T-helper 17 cell (primary cell): ENCODE measurements at regions not wholly inside any gene's neighbourhood (a gene's known extent, or its start where the extent isn't known, plus 50 kb on each side); places are given as distances from the start of the nearest gene placed in this dataset.
"Not testable (repeated sequence)": the region's sequence is repeated elsewhere in the genome, so short reads cannot be mapped to it uniquely, and the experiment has no call there.

Source experiments
- ATAC-seq: fragments of 150-1000 bp; cut with Tn5 transposase; 2 replicates; pipeline ENCODE4 v1.10.0; 2021; ENCODE audit warnings: mild to moderate bottlenecking, moderate library complexity
- DNase-seq, 3 donors: peaks; one replicate each; pipeline versions ENCODE4 v3.0.0 to v3.0.0-alpha.2; 2020 to 2021
- H3K9me3 ChIP-seq: one replicate; pipeline ENCODE4 v1.7.0; 2013; ENCODE audit warnings: low read length, mild to moderate bottlenecking; ENCODE audit not compliant: control insufficient read depth, poor library complexity, severe bottlenecking
- H3K27ac Mint-ChIP-seq: one replicate; pipeline ENCODE4 v1.8.0; 2022; ENCODE audit warnings: mild to moderate bottlenecking, moderate library complexity, mixed read lengths
- H3K27me3 Mint-ChIP-seq: one replicate; pipeline ENCODE4 v1.8.0; 2022; ENCODE audit warnings: mixed read lengths
- H3K36me3 Mint-ChIP-seq: one replicate; pipeline ENCODE4 v1.8.0; 2022; ENCODE audit warnings: low read depth, mixed read lengths
- H3K4me1 Mint-ChIP-seq: one replicate; pipeline ENCODE4 v1.8.0; 2022; ENCODE audit warnings: mild to moderate bottlenecking, mixed read lengths
- H3K4me3 Mint-ChIP-seq: one replicate; pipeline ENCODE4 v1.8.0; 2022; ENCODE audit warnings: mild to moderate bottlenecking, moderate library complexity, mixed read lengths

DNA sequence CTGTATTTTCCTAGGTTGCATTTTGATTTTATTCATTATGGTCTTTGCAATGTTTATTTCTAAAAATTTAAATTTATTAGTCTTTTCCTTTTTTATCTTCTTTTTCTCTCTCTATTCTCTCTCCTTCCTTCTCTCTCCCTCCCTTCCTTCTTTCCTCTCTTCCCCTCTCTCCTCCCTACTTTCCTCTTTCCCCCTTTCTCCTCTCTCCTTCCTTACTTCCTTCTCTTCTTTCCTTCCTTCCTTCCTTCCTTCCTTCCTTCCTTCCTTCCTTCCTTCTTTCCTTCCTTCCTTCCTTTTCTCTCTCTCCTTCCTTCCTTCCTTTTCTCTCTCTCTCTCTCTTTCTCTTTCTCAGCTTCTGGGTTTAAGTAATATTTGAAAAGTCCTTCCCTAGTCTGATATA lies 72.8 kb upstream of the RASGRF1 start:
- ATAC-seq (no peak), DNase-seq (no peak)
- Mint-ChIP-seq H3K36me3 (peaks cover 3% of the 10 kb centered on the region), H3K4me3 (no peak overlapping the region), H3K27me3 (peaks cover 23% of the 10 kb centered on the region), H3K27ac (no peak overlapping the region), H3K4me1 (peaks cover 2% of the 10 kb centered on the region)
- no peaks in the 10 kb centered on the region for H3K9me3 ChIP-seq

DNA sequence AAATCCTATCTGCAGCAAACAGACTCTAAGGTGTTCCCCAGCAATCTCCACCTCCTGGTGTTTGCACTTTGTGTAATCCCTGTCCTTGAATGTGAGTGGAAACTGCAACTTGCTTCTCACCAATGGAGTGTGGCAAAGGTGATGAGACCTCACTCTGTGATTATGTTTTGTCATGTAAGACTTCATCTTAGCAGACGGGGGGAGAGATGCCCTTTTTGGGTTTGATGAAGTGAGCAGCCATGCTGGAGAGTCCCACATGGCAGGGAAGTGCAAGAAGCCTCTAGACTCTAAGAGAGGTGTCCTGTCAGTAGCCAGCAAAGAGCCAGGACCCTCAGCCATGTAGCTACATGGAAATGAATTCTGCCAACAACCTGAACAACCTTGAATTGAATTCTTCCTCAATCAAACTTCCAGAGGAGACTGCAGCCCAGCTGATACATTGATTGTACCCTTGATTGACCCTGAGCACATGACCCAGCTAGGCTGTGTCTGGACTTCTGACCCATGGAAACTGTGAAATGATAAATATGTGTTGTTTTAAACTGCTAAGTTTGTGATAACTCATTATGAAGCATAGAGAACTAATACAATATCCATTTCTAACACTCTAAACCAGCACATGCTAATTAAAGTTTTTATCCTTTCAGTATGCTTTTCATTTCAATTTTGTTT lies 71.4 kb upstream of the RASGRF1 start:
- H3K4me1 Mint-ChIP-seq: peaks cover 2% of the 10 kb centered on the region
- H3K4me3 Mint-ChIP-seq: no peak overlapping the region
- H3K27ac Mint-ChIP-seq: no peak overlapping the region
- H3K27me3 Mint-ChIP-seq: peaks cover 28% of the 10 kb centered on the region
- DNase-seq (no peak), ATAC-seq (no peak)
- no peaks in the 10 kb centered on the region for H3K9me3 ChIP-seq
- peaks cover 5% of the 10 kb centered on the region for H3K36me3 Mint-ChIP-seq

DNA sequence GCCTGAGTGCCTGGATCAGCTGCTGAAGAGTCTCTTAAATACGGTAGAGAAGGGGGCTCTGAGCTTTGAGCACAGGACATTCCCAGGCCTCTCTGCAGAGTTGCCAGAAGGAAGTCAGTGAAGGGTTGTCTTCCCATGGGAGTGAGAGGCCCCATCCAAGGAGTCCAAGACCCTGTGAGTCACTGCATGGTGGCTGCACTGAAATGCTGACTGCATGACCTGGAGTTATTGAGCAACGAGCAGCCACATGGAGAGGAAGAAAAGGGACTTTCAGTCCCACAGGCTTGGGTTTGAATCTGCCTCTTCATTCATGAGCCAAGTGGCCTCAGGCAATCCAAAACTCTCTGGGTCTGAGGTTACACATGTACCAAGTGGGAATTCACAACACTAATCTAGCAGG lies 69.6 kb upstream of the RASGRF1 start:
- Mint-ChIP-seq H3K4me1 (peaks cover 2% of the 10 kb centered on the region), H3K27ac (no peak overlapping the region), H3K36me3 (peaks cover 5% of the 10 kb centered on the region), H3K4me3 (no peak overlapping the region), H3K27me3 (peaks cover 27% of the 10 kb centered on the region)
- DNase-seq (no peak), ATAC-seq (no peak)
- H3K9me3 ChIP-seq: no peaks in the 10 kb centered on the region

DNA sequence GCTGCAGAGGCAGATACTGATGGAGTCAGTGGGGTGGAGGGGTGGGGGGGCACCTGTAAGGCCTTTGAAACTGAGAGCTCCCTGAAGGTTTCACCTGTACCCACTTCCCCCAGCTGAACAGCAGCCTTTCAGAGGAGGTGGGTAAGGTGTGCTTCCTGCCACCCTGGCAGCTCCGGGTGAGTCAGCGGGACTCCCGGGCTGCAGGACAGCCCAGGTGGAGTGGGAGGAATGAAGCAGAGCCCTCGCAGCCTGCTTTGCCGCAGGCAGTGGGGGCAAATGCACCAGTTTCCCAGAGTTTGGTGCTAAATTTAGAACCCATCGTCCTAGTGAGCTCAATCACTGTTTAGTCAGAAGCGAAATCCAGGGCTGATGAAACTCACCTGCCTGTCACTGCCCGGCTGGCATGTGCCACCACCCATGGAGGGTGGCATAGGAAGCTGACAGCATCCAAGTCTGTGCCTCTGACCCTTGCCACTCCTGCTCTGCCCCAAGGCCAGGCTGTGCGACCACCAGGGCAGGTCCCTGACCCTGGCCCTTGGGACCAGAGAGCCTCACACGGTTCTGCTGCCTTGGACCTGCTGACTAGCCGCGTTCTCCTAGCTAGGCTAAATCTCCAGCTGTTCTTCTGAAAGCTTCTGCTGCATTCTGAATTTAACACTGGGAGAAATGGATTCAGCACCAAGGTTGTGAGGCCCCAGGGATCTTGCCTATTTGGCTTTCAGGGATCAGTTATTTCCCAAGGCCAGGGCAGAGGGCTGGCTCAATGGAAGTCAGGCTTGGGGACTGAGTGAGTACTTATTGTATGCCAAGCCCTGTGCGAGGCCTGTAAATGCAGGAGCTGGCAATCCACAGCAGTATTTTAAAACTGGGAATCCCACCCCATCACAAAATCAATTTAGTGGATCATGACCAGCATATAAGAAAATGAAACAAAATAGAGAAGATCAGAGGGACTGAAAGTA lies 67.3 kb upstream of the RASGRF1 start:
- no peak for ATAC-seq
- no peaks in the 10 kb centered on the region for H3K4me1 Mint-ChIP-seq
- DNase-seq: no peak
- H3K27ac Mint-ChIP-seq: peak overlapping the region; percentile 9
- H3K27me3 Mint-ChIP-seq: peaks cover 24% of the 10 kb centered on the region
- H3K4me3 Mint-ChIP-seq: no peak overlapping the region
- H3K36me3 Mint-ChIP-seq: peaks cover 5% of the 10 kb centered on the region
- H3K9me3 ChIP-seq: no peaks in the 10 kb centered on the region

DNA sequence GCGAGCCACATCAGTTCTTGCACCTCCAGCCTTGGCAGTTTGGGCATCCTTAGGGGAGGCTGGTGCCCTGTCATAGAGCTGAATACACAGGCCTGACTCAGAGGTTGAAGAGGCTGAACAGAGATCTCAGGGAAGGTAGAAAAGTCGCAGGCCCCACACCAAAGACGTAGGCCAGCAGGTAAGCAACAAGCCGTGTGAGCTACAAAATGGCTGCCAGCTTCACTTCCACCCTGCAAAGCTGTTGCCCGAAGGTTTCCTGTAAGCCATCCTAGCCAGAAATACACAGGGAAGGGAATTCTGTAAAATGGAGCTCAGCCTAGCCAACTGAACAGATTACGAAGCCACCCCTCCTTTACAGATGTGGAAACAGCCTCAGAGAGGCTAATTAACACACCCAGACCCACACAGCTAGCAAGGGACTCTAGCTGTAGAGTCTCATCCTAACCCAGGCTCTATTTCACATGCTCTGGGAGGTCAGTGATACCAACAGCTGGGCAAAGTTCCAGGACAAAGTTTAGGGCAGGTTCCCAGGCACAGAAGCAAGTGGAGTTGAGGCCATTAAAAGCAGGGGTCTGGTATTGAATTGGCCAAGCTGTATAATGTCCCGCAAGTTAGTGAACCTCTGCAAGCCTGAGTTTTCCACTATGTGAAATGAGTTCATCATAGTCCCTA lies 66.3 kb upstream of the RASGRF1 start:
- no peaks in the 10 kb centered on the region for H3K9me3 ChIP-seq
- DNase-seq: no peak
- H3K27me3 Mint-ChIP-seq: peaks cover 30% of the 10 kb centered on the region
- no peak overlapping the region for H3K4me3 Mint-ChIP-seq
- H3K27ac Mint-ChIP-seq: no peak overlapping the region
- no peaks in the 10 kb centered on the region for H3K4me1 Mint-ChIP-seq
- ATAC-seq: no peak
- peaks cover 5% of the 10 kb centered on the region for H3K36me3 Mint-ChIP-seq

DNA sequence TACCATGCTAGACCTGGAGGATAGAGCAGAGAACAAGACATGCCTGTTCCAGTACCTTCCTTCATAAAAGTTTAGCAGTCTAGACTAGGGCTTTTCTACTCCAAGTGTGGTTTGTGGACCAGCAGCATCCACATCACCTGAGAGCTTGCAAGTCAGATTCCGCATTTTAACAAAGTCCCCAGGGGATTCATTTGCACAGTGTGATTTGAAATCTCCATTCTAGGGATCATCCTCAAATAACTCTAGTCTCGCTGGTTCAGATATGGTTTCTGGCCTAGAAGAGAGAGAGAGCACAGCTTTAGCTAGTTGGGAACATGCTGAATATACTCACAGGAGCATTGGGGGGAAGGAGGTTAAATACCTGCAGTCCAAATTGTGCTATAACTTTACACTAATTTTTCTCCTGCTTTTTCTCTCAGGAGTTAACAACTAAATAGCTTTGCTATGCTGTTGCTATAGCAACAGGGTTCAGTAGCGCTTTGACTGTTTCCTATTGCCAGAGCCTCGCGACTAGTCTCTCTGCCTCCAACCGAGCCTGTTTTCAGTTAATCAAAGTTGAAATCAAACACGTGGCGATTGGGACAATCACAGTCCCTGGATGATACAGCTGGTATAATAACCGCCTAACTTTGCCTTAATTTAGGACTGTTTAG lies 64.0 kb upstream of the RASGRF1 start:
- H3K27ac Mint-ChIP-seq: no peak overlapping the region
- ATAC-seq (no peak), DNase-seq (no peak)
- H3K4me3 Mint-ChIP-seq: no peak overlapping the region
- peaks cover 5% of the 10 kb centered on the region for H3K36me3 Mint-ChIP-seq
- peaks cover 30% of the 10 kb centered on the region for H3K27me3 Mint-ChIP-seq
- H3K4me1 Mint-ChIP-seq: no peaks in the 10 kb centered on the region
- H3K9me3 ChIP-seq: no peaks in the 10 kb centered on the region

DNA sequence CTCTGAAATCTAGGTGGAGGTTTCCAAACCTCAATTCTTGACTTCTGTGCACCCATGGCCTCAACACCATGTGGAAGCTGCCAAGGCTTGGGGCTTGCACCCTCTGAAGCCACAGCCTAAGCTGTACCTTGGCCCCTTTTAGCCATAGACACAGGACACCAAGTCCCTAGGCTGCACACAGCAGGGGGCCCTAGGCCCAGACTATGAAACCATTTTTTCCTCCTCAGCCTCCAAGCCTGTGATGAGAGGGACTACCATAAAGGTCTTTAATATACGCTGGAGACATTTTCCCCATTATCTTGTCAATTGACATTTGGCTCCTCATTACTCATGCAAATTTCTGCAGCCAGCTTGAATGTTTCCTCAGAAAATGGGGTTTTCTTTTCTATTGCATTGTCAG lies 53.7 kb upstream of the RASGRF1 start:
- peaks cover 36% of the 10 kb centered on the region for H3K27me3 Mint-ChIP-seq
- not testable (repeated sequence) for H3K36me3 Mint-ChIP-seq, H3K27ac Mint-ChIP-seq

DNA sequence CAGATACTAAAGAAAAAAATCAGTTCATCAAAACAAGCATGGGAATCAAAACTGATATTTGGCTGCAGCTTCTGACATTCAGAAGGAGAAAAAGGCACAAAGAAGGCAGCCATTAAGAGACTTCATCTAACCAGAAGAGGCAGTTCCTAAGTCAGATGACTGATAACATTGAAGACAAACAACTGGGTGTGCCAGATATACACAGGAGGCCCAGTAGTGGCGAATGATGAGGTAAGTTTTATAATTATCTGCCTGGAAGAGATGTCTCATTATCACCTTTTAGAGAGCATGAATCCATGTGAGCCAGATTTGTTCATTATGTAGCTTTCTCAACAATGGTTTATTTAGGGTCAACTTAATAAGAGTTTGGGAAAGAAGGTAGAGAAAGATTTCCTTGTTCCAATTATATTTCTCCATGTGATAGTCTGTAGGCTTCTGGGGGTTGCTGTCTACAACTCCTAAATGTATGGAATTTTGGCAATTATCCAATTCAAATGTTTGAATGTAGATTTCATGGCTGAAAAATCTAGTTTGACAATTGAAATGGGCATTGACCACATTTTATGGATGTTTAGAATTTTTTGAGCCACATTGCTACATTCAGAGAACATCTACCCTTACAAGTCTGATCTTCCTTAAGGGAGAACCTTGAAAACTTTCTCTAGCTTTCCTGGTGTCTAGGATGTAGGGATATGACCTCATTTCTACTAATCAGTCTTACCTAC lies 50.4 kb upstream of the RASGRF1 start:
- H3K36me3 Mint-ChIP-seq: peaks cover 5% of the 10 kb centered on the region
- DNase-seq (no peak), ATAC-seq (no peak)
- H3K4me1 Mint-ChIP-seq: no peaks in the 10 kb centered on the region
- no peak overlapping the region for H3K4me3 Mint-ChIP-seq
- no peaks in the 10 kb centered on the region for H3K9me3 ChIP-seq
- no peak overlapping the region for H3K27ac Mint-ChIP-seq
- peaks cover 53% of the 10 kb centered on the region for H3K27me3 Mint-ChIP-seq

More for the DNA sequence above, 53.7 kb upstream of the RASGRF1 start:
- H3K9me3 ChIP-seq, H3K4me3 Mint-ChIP-seq, ATAC-seq, DNase-seq, H3K4me1 Mint-ChIP-seq: not testable (repeated sequence)
